HAP-1 (cell line): ENCODE measurements at regions not wholly inside any gene's neighbourhood (a gene's known extent, or its start where the extent isn't known, plus 50 kb on each side); places are given as distances from the start of the nearest gene placed in this dataset.

Source experiments
- DNase-seq, 2 experiments: peaks; one replicate each; pipeline ENCODE4 v3.0.0-alpha.2; 2016 to 2020; ENCODE audit warnings: low spot score in 2 of 2
- H3K27me3 ChIP-seq: fragments of 250-450 bp; sonication (Bioruptor Pico); 2 replicates; pipeline ENCODE4 v1.5.1; 2020; ENCODE audit warnings: low read depth, mild to moderate bottlenecking, moderate library complexity
- H3K36me3 ChIP-seq: fragments of 250-450 bp; sonication (Bioruptor Pico); replicated peaks from 2 replicates; pipeline ENCODE4 v1.5.1; 2020; ENCODE audit warnings: mild to moderate bottlenecking
- H3K4me1 ChIP-seq: fragments of 250-450 bp; sonication (Bioruptor Pico); 2 replicates; pipeline ENCODE4 v1.5.1; 2020; ENCODE audit warnings: mild to moderate bottlenecking
- H3K4me3 ChIP-seq: fragments of 250-450 bp; sonication (Bioruptor Pico); 2 replicates; pipeline ENCODE4 v1.5.1; 2020; ENCODE audit warnings: mild to moderate bottlenecking, moderate library complexity
- H3K9me3 ChIP-seq: fragments of 250-450 bp; sonication (Bioruptor Pico); 2 replicates; pipeline ENCODE4 v1.5.1; 2020; ENCODE audit warnings: mild to moderate bottlenecking, moderate library complexity
- in situ Hi-C: fragments of 300-500 bp; cut with MboI; formaldehyde crosslinking; loops from 3 replicates; pipeline ENCODE4 v1.14.3; 2020; ENCODE audit warnings: low sequenced_read_pairs, inconsistent platforms, mixed read lengths

DNA sequence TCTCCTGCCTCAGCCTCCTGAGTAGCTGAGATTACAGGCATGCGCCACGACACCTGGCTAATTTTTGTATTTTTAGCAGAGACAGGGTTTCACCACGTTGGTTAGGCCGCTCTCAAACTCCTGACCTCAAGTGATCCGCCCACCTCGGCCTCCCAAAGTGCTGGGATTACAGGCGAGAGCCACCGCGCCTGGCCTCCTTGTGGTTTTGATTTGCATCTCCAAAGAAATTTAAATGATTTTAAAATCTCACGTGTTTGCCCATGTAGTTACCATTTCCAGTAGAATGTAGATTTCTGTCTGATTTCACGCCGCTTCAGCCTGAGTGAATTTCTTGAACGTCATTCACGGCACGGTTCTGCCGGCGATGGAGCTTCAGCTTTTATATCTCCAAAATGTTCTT is 55.8 kb downstream of the IGF2 start:
- no peaks in the 10 kb centered on the region for H3K27me3 ChIP-seq
- H3K9me3 ChIP-seq, result no peaks in the 10 kb centered on the region
- no peak for DNase-seq
- no peaks in the 10 kb centered on the region for H3K4me1 ChIP-seq
- H3K36me3 ChIP-seq, result no peaks in the 10 kb centered on the region
- no peak overlapping the region for H3K4me3 ChIP-seq
- in situ Hi-C loops, result no loop called here

- no peaks in the 10 kb centered on the region for H3K27me3 ChIP-seq
- no peaks in the 10 kb centered on the region for H3K9me3 ChIP-seq
- in situ Hi-C loops, result no loop called here
- H3K4me3 ChIP-seq, result no peak overlapping the region
- no peak for DNase-seq
- H3K36me3 ChIP-seq, result no peaks in the 10 kb centered on the region
- H3K4me1 ChIP-seq, result no peaks in the 10 kb centered on the region
These were observed 62.0 kb downstream of the IGF2 start for GRCh38 chr11:2077061-2077802.

DNA sequence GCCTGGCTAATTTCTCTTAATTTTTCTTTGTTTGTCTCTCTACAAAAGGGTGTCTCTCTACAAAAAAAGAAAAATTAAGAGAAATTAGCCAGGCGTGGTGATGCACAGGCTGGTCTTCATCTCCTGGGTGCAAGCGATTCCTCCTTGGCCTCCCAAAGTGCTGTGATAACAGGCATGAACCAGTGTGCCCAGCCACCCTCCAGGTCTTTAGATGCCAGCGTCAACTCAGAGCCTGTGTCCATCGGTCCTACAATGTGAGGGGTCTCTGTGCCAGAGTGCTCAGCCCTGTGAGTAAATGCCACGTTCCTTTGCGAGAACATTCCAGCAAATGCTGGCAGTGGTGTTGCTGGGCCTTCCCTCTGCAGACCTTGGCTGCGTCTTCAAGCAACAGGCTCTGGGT is 62.7 kb downstream of the IGF2 start:
- Histone ChIP-seq H3K9me3 (no peaks in the 10 kb centered on the region), H3K36me3 (no peaks in the 10 kb centered on the region), H3K4me3 (no peak overlapping the region), H3K4me1 (no peaks in the 10 kb centered on the region), H3K27me3 (no peaks in the 10 kb centered on the region)
- in situ Hi-C loops, result no loop called here
- no peak for DNase-seq

- H3K27me3 ChIP-seq, result no peaks in the 10 kb centered on the region
These were observed 64.8 kb downstream of the IGF2 start for GRCh38 chr11:2074266-2074825.

GRCh38 chr11:2072551-2073261 is 66.5 kb downstream of the IGF2 start:
- in situ Hi-C loops, result no loop called here
- no peaks in the 10 kb centered on the region for H3K36me3 ChIP-seq
- no peaks in the 10 kb centered on the region for H3K9me3 ChIP-seq
- DNase-seq, result no peak
- H3K4me3 ChIP-seq, result no peak overlapping the region
- no peaks in the 10 kb centered on the region for H3K4me1 ChIP-seq
- H3K27me3 ChIP-seq, result no peaks in the 10 kb centered on the region

More at GRCh38 chr11:2074266-2074825, 64.8 kb downstream of the IGF2 start:
- no peaks in the 10 kb centered on the region for H3K9me3 ChIP-seq
- in situ Hi-C loops, result no loop called here
- peak in 1 of 2 experiments; percentile 45 for DNase-seq
- H3K4me1 ChIP-seq, result no peaks in the 10 kb centered on the region
- no peak overlapping the region for H3K4me3 ChIP-seq
- H3K36me3 ChIP-seq, result no peaks in the 10 kb centered on the region

DNA sequence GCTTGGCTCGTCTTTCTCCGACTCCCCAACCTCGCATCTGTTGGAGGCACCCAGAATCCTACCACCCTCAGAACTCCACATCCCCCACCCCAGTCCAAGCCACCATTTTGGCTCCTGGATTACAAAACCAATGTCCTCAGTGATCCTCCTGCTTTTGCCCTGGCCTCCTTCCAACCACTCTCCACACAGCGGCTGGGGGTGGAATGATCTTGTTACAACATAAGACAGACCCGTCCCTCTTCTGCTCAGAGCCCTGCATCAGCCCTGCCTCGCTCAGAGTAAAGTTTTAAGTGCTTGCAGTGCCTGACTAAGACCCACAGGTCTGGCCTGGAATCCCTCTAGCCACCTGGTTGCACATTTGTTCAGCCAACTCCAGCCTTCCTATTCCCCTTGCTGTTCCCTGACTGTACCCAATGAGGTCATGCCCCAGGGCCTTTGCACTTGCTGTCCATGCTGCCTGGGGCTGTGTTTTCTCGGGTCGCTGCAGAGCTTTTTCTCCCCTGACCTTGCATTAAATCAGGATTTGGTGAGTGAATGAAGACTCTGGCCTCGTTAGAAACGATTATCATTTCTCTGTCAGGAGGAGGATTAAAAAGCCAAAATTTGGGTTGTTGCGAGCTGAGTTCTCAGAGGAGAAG is 67.3 kb downstream of the IGF2 start:
- H3K27me3 ChIP-seq, result no peaks in the 10 kb centered on the region
- no peak overlapping the region for H3K4me3 ChIP-seq
- DNase-seq, result no peak

More for the DNA sequence above, 67.3 kb downstream of the IGF2 start:
- in situ Hi-C loops, result no loop called here
- Histone ChIP-seq H3K4me1 (no peaks in the 10 kb centered on the region), H3K9me3 (no peaks in the 10 kb centered on the region), H3K36me3 (no peaks in the 10 kb centered on the region)
